NCI-H1694 treated with DMSO at 0.1 percent for 48 hours (cell line): ENCODE measurements at regions not wholly inside any gene's neighbourhood (a gene's known extent, or its start where the extent isn't known, plus 50 kb on each side); places are given as distances from the start of the nearest gene placed in this dataset.

Experiments
- DNase-seq: peaks from one replicate; lab custom pipeline; 2025; lab: John Stamatoyannopoulos, UW

- no peak for DNase-seq
Measured at GRCh38 chr4:125062115-125063050, 252.4 kb upstream of the FAT4 start.

DNA sequence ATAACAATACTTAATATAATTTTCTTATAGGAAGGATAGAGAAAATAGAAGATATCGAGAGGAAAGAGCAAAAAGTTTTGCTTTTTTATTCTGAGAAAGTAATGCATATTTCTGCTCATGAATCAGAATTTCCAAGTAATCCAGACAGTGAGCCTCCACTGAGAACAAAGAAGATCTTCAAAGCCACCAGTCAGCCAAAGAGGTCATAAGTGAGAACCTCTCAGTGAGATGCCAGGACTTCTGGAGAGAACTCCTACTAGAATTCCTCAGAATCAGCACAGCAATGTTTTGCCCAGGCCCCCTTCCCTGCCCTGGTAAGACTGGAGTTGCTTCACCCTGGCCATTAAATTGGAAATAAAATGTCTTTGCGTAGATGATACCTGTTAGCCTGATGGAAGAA is 254.4 kb upstream of the FAT4 start:
- no peak for DNase-seq

GRCh38 chr4:125049711-125050110 is 265.0 kb upstream of the FAT4 start:
- no peak for DNase-seq

DNA sequence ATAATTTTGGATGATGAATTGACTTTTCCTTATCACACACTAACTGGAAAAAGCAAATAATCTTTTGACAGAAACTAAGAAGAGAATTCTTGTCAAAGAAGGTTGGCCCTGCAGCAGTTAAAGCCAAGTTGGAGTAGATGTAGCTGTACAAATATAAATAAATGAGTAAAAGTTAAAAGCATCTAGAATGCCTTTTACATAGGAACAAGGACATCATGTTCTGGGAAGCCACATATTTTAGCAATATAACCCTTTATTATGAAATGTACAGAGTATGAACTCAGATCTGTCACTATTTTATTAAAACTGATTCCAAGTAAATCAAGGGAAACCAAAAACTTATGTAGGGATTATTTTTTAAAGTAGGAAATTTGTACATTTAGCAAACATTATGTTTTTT is 269.4 kb upstream of the FAT4 start:
- no peak for DNase-seq

DNA sequence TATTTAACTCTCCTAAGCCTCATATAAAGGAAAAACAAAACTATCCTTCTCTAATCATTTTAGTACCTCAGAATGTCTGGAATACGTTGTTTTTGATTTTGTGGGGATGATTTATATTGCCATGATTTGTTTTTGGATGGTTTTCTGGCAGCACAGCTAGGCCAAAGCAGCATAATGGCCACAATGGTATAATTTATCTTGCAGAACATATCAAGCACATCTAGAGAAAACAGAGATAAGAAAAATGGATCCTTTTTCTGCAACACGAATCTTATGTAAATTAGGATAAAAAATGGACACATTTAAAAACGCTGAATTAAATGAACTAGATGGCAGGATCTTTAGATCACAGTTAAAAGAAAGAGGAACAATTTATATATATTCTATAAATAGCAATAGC is 269.9 kb upstream of the FAT4 start:
- DNase-seq = no peak

DNA sequence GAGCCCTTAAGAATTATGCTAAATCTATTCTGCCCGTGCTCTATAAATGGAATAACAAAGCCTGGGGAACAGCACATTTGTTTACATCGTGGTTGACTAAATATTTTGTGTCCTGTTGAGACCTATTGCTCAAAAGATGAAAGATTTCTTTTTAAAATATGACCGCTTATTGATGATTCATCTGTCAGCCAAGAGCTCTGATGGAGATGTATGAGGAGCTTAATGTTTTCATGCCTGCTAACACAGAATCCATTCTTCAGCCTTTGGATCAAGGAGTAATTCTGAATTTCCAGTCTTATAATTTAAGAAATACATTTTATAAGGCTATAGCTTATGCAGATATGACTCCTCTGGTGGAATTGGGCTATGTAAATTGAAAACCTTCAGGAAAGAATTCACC is 271.3 kb upstream of the FAT4 start:
- DNase-seq = no peak

GRCh38 chr4:125042041-125042440 is 272.7 kb upstream of the FAT4 start:
- no peak for DNase-seq

- DNase-seq = no peak
Measured at GRCh38 chr4:125041372-125041930, 273.3 kb upstream of the FAT4 start.

- DNase-seq = no peak
Measured at GRCh38 chr4:125039550-125039949, 275.2 kb upstream of the FAT4 start.

DNA sequence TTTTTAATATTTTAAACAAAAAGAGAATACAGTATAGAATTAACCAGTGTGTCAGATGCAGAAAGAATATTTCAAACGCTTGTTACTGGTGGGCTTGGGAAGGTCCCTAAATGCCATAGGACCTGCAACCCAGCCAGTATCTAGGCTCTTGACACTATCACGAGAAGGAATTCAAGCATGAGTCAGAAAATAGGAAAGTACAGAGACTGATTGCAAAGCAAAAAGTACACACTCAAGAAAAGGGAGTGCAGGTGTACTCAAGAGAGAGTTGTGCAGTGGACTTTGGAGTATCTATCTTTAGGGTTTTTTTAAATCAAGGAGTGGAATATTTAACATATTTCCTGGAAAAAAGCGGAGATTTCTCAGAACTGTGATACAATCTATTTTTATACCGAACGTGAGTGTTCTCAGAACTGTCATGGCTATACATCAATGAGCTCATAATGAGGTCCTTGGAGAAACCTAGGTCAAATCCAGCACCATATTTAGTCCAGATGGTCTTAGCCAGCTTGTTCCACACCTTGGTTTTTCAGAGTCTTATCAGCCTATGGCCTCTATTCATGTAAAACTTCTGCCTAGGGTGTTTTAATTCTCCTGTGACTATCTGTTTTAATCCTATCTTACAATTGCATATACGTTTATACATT is 291.8 kb upstream of the FAT4 start:
- no peak for DNase-seq

GRCh38 chr4:125021189-125021588 is 293.6 kb upstream of the FAT4 start:
- DNase-seq = no peak

- DNase-seq = no peak
Measured at GRCh38 chr4:125020089-125021034, 294.4 kb upstream of the FAT4 start.

DNA sequence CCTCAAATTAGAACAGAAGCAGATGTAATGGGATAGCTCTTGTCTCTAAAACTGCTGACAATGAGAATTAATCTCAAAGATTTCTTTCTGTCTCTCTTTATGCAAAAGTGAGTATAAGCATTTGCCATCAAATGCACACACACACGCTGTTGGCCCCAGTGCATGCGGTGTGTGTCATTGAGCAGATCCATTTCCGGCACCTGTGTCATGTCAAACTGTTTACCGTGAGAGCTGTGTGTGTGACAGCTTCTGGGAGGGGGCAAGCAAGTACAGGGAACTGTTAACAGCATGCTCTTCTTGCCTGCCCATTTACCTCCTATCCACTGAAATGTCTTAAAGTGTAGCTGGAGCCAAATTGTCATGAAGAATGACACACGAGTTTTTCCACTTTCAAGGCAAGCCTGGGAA is 297.9 kb upstream of the FAT4 start:
- no peak for DNase-seq

- DNase-seq = no peak
Measured at GRCh38 chr4:125013891-125014290, 300.9 kb upstream of the FAT4 start.

DNA sequence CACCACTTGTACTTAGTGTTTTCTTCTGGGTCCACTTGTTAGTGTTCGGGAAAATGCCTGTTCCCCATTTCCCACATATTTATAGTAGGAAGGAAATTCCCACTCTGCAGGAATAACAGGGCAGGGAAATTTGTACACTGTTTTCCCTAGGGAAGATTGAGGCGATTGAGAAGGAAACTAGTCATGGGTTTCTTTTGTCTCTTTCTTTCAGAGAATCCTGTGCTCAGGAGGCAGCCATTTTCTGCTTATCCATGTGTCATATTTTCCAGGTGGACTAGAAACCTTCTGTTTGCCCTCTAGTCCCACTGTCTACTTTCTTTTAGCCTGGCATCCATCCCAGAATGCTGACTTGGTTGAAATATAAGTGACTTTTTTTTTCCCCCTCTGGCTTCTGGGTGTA is 299.1 kb upstream of the ANKRD50 start:
- no peak for DNase-seq

- no peak for DNase-seq
Measured at GRCh38 chr4:125010796-125011503, 298.4 kb upstream of the ANKRD50 start.

- no peak for DNase-seq
Measured at GRCh38 chr4:125008676-125009075, 296.1 kb upstream of the ANKRD50 start.

DNA sequence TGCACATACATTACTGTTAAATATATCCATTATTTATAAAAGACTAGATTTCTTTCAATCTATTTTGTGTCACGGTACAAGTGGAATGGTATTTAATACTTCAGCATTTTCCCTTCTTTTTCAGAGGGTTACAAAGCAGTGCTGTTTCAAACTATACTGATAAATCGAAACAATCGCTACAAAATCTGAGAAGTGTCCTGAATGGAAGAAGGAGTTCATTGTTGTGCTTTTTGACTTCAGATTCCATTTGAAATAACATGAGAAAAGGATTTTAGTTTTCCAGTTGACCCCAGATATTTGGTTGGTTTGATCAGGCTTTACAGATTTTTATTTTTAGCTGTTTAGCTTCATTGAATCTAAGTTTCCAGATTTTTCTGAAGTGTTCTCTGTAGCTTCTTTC is 292.1 kb upstream of the ANKRD50 start:
- DNase-seq = no peak

DNA sequence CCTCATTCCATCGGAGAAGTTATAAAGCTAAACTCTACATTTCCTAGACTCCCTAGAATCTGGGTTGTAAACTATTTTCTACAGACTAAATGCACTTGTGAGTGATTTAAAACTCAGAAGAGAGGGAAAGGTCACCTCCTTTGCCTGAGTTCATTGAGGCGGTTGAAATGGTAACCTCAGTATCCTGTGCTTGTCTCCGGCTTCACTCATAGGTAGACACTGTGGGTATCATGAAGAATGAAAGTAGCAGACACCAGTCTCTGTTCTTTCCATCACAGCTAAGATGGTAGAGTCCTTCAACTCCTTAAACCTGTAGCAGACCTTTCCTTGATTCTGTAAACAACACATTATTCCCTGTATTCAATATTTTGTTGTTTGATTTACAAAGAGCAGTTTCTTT is 291.3 kb upstream of the ANKRD50 start:
- no peak for DNase-seq

- no peak for DNase-seq
Measured at GRCh38 chr4:124997991-124998390, 285.5 kb upstream of the ANKRD50 start.

DNA sequence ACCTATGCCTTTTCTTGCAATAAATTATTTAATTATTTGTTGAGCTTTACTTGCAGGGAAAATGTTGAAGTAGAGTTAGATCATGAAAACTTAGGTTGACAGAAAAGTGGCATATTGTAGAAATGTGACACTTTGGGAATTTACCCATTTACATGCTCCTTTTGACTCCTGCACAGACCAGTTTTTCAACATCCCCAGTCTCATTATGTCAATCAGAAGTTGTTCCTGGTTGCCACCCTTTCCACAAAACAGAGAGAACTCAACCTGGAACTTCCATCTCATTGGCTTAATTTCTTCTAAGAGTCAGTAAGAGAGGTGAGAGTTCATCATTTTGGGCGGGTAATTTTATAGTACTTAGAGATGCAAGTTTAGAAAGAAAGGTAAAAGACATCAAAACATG is 284.6 kb upstream of the ANKRD50 start:
- no peak for DNase-seq
